Stomach (tissue), 4 donors: ENCODE measurements at regions not wholly inside any gene's neighbourhood (a gene's known extent, or its start where the extent isn't known, plus 50 kb on each side); places are given as distances from the start of the nearest gene placed in this dataset.

ENCODE experiments used
- POLR2AphosphoS5 ChIP-seq, 3 donors: sonication (generic); formaldehyde crosslinking; IDR thresholded peaks; one replicate each; pipeline ENCODE4 v1.6.1; 2016; ENCODE audit warnings: antibody characterized with exemption in 3 of 3
- TF ChIP-seq, protein P1 (sequence below), 7 experiments: fragments of 450-650 bp in 4 of 7; fragments of 200-600 bp in 3 of 7; sonication (generic) in 3 of 7; IDR thresholded peaks; one replicate each; pipeline ENCODE4 v1.5.1; 2016 to 2019; ENCODE audit warnings: antibody characterized with exemption in 7 of 7, control low read depth in 2 of 7, mild to moderate bottlenecking in 1 of 7

DNA sequence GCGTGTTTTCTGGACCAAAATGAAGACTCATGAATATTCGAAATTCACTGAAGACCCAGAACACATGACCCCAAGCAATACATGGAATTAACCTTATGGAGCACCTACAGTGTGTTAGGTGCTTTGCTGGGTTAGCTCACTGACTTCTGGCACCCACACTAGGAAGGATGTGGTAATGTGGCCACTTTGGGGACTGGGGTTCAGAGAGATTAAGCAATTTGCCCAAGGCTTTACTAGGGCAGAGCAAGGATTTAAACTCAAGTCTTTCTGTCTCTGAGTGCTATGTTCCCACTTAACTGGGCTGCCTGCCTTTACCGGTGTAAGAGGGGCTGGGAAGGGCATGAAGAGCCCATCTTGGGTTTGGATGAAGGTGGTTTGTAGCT is 162.0 kb upstream of the ATP6AP2 start:
- TF ChIP-seq, protein P1, sequence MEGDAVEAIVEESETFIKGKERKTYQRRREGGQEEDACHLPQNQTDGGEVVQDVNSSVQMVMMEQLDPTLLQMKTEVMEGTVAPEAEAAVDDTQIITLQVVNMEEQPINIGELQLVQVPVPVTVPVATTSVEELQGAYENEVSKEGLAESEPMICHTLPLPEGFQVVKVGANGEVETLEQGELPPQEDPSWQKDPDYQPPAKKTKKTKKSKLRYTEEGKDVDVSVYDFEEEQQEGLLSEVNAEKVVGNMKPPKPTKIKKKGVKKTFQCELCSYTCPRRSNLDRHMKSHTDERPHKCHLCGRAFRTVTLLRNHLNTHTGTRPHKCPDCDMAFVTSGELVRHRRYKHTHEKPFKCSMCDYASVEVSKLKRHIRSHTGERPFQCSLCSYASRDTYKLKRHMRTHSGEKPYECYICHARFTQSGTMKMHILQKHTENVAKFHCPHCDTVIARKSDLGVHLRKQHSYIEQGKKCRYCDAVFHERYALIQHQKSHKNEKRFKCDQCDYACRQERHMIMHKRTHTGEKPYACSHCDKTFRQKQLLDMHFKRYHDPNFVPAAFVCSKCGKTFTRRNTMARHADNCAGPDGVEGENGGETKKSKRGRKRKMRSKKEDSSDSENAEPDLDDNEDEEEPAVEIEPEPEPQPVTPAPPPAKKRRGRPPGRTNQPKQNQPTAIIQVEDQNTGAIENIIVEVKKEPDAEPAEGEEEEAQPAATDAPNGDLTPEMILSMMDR (IDR thresholded peaks at IDR 0.05), result no peak
- no peak for TF ChIP-seq POLR2AphosphoS5 (IDR thresholded peaks at IDR 0.05)
